ENCODE measurements at regions not wholly inside any gene's neighbourhood (a gene's known extent, or its start where the extent isn't known, plus 50 kb on each side); places are given as distances from the start of the nearest gene placed in this dataset.

DNA sequence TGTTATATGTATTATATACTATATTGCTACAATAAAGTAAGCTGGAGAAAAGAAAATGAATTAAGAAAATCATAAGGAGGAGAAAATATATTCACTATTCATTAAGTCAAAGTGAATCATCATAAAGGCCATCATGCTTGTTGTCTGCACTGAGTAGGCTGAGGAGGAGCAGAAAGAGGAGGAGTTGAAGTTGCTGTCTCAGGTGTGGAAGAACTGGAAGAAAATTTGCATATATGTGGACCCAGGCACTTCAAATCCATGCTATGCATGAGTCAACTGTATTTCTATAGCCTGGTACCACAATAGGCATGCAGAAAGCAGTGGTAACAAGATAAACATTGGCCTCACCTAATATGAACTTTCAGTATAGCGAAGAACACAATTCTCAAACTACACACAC is 135.9 kb upstream of the SGCG start:
- Histone ChIP-seq H4K20me1 (replicated peaks; ENCODE audit: control insufficient read depth, extremely low read depth, insufficient read depth, low read length) (no peaks in the 10 kb centered on the region), H3K9me3 (replicated peaks; ENCODE audit: control insufficient read depth, insufficient read depth, low read length) (no peaks in the 10 kb centered on the region), H2AFZ (ENCODE audit: low read depth, low read length) (no peak overlapping the region), H3K4me1 (ENCODE audit: control insufficient read depth, extremely low read depth, insufficient read depth, low read length) (no peaks in the 10 kb centered on the region), H3K27me3 (ENCODE audit: control insufficient read depth in 2 of 2, insufficient read depth in 2 of 2, low read length in 2 of 2) (no peaks in the 10 kb centered on the region), H3K4me3 (replicated peaks in 1 of 3; ENCODE audit: insufficient read depth in 1 of 3, low read depth in 1 of 3, low read length in 3 of 3) (no peak overlapping the region), H3K36me3 (ENCODE audit: control insufficient read depth in 2 of 2, extremely low read depth in 1 of 2, insufficient read depth in 2 of 2, low read length in 2 of 2) (no peaks in the 10 kb centered on the region), H3K9me1 (replicated peaks; ENCODE audit: control insufficient read depth, extremely low read depth, insufficient read depth, low read length) (no peaks in the 10 kb centered on the region), H3K27ac (ENCODE audit: insufficient read depth, low read depth, low read length) (no peak overlapping the region), H3K9ac (replicated peaks; ENCODE audit: extremely low read depth, insufficient read depth, low read length) (no peak overlapping the region), H3K4me2 (ENCODE audit: insufficient read depth, low read length) (no peak overlapping the region), H3K79me2 (ENCODE audit: control insufficient read depth, insufficient read depth, low read length) (no peaks in the 10 kb centered on the region)
- BruUV-seq (replicated peaks) = no TSS peak
- no peak for TF ChIP-seq MYC (IDR thresholded peaks at IDR 0.05; ENCODE audit: low read depth, low read length)
- no peak for TF ChIP-seq FOS (IDR thresholded peaks at IDR 0.05; ENCODE audit: borderline replicate concordance, insufficient read depth, low read length)
- no peak for TF ChIP-seq POLR2AphosphoS5 (IDR thresholded peaks at IDR 0.05; ENCODE audit: insufficient read depth, low read depth, low read length)
- TF ChIP-seq, protein P1, sequence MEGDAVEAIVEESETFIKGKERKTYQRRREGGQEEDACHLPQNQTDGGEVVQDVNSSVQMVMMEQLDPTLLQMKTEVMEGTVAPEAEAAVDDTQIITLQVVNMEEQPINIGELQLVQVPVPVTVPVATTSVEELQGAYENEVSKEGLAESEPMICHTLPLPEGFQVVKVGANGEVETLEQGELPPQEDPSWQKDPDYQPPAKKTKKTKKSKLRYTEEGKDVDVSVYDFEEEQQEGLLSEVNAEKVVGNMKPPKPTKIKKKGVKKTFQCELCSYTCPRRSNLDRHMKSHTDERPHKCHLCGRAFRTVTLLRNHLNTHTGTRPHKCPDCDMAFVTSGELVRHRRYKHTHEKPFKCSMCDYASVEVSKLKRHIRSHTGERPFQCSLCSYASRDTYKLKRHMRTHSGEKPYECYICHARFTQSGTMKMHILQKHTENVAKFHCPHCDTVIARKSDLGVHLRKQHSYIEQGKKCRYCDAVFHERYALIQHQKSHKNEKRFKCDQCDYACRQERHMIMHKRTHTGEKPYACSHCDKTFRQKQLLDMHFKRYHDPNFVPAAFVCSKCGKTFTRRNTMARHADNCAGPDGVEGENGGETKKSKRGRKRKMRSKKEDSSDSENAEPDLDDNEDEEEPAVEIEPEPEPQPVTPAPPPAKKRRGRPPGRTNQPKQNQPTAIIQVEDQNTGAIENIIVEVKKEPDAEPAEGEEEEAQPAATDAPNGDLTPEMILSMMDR (IDR thresholded peaks at IDR 0.05; ENCODE audit: extremely low read depth in 1 of 2, insufficient read depth in 1 of 2, low read depth in 1 of 2, low read length in 2 of 2) = no peak
- TF ChIP-seq GATA2 (IDR thresholded peaks at IDR 0.05; ENCODE audit: insufficient read depth, insufficient read length, low read depth, low read length) = no peak
- TF ChIP-seq, protein P2, sequence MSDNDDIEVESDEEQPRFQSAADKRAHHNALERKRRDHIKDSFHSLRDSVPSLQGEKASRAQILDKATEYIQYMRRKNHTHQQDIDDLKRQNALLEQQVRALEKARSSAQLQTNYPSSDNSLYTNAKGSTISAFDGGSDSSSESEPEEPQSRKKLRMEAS (IDR thresholded peaks at IDR 0.05; ENCODE audit: insufficient read depth, insufficient read length) = no peak
- no peak for TF ChIP-seq EZH2 (IDR thresholded peaks at IDR 0.05; ENCODE audit: borderline replicate concordance, low read depth, low read length, severe bottlenecking)
- no peak for TF ChIP-seq JUN (IDR thresholded peaks at IDR 0.05; ENCODE audit: borderline replicate concordance, insufficient read depth, insufficient read length, low read depth)
- TF ChIP-seq POLR2A (IDR thresholded peaks at IDR 0.05; ENCODE audit: low read depth, low read length) = no peak
- dilution Hi-C loops (cut with MboI; ENCODE audit: extremely low pct_ligation_motif_present, low sequenced_read_pairs) = no loop called here
- intact Hi-C loops (cut with micrococcal nuclease) = no loop called here
- ChIA-PET POLR2A (no interaction called here), CTCF (interaction anchor here (1.1 kb wide), 1 partner anchor 18 kb away, joined by 3 read pairs; no protein-coding TSS in a partner anchor)
- FAIRE-seq (no peak), DNase-seq (ENCODE audit: low read depth, low spot score) (no peak)

Measured in endothelial cell of umbilical vein (primary cell).